Thyroid gland (tissue), 4 donors: ENCODE measurements at regions not wholly inside any gene's neighbourhood (a gene's known extent, or its start where the extent isn't known, plus 50 kb on each side); places are given as distances from the start of the nearest gene placed in this dataset.

Source experiments
- CTCF ChIP-seq, 6 experiments: fragments of 200-600 bp in 3 of 6; fragments of 450-650 bp in 3 of 6; sonication (generic) in 3 of 6; IDR thresholded peaks; one replicate each; pipeline ENCODE4 v1.5.1; 2016 to 2019; ENCODE audit warnings: antibody characterized with exemption in 6 of 6, mild to moderate bottlenecking in 2 of 6, inconsistent platforms in 1 of 6, moderate library complexity in 1 of 6
- POLR2A ChIP-seq, 2 donors: fragments of 450-650 bp; IDR thresholded peaks; one replicate each; pipeline ENCODE4 v1.6.1; 2017; ENCODE audit warnings: antibody characterized with exemption in 2 of 2, mild to moderate bottlenecking in 2 of 2, moderate library complexity in 1 of 2

DNA sequence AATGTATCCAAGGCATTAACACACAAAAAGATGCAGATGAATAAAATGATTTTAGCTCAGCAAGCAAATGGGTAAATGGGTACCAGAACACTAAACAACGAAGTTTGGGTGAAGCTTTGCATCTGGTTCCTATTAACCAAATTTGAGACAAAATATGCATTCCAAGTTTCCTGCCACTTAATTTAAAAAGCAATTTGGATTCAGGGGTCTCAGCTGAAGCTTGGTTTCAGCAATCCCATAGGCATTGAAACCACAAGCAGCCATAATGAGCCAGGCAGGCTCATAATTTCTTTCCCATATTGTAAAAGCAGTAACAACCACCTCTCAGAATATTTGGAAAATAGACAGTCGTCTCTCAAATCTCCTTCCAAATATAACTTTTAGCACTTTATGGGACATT is 138.9 kb downstream of the NXNL2 start:
- no peak for TF ChIP-seq CTCF (IDR thresholded peaks at IDR 0.05)
- no peak for TF ChIP-seq POLR2A (IDR thresholded peaks at IDR 0.05)
